ENCODE measurements at regions not wholly inside any gene's neighbourhood (a gene's known extent, or its start where the extent isn't known, plus 50 kb on each side); places are given as distances from the start of the nearest gene placed in this dataset.

DNA sequence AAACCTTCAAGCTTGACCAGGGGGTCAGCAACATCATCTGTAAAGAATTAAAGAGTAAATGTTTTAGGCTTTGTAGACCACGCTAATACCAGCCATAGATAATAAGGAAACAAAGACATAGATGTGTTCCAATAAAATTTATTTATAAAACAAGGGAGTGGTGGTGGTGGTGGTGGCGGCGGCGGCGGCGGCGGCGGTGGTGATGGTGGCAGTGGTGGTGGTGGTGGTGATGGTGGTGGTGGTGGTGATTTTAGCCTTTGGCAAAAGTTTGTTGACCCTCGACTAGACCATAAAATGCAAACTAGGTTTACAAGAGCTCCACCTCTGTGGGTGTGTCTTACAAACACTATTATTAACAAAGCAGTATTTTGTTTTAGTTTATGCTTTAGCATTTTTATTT lies 222.3 kb upstream of the SPOCK3 start:
- H3K9me3 Mint-ChIP-seq = no peaks in the 10 kb centered on the region
- no peak for ATAC-seq
- TF ChIP-seq ATF1 (CRISPR knock-in tag; IDR thresholded peaks at IDR 0.05) (no peak), OVOL2 (CRISPR knock-in tag; IDR thresholded peaks at IDR 0.05; ENCODE audit: borderline replicate concordance) (no peak), MXD4 (CRISPR knock-in tag; IDR thresholded peaks at IDR 0.05; ENCODE audit: borderline replicate concordance) (no peak), ZNF121 (CRISPR knock-in tag; IDR thresholded peaks at IDR 0.05) (no peak)
- TF ChIP-seq, protein P1, sequence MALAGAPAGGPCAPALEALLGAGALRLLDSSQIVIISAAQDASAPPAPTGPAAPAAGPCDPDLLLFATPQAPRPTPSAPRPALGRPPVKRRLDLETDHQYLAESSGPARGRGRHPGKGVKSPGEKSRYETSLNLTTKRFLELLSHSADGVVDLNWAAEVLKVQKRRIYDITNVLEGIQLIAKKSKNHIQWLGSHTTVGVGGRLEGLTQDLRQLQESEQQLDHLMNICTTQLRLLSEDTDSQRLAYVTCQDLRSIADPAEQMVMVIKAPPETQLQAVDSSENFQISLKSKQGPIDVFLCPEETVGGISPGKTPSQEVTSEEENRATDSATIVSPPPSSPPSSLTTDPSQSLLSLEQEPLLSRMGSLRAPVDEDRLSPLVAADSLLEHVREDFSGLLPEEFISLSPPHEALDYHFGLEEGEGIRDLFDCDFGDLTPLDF (CRISPR knock-in tag; IDR thresholded peaks at IDR 0.05) = no peak
- ChIA-PET CTCF (no interaction called here), POLR2A (no interaction called here)
- DNase-seq (ENCODE audit: low spot score) = no peak
- H3K4me3 Mint-ChIP-seq = no peak overlapping the region
- no peaks in the 10 kb centered on the region for H3K27me3 Mint-ChIP-seq (ENCODE audit: low read depth)
- H3K36me3 Mint-ChIP-seq = no peaks in the 10 kb centered on the region
- H3K4me1 Mint-ChIP-seq = no peaks in the 10 kb centered on the region
- H3K27ac Mint-ChIP-seq = no peak overlapping the region

DNA sequence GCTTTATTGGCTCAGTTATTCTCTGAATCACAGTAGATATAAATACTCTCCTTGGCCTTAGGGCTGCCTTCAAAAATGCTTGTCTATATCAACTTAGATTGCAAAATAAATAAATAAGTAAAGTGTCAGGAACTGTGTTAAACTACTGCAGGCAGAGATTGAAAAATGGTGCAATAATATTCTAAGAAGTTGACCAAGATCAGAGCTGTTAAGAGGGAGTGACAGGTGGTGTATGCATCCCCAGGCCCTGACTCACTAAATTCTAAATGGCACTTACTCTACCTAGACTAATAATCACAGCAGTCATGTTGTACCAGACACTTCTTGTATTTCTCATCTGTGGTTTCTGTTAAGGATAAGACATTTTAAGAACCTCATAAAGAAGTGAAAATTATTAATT lies 235.1 kb upstream of the SPOCK3 start:
- no peak overlapping the region for H3K4me3 Mint-ChIP-seq
- ChIA-PET POLR2A (no interaction called here), CTCF (no interaction called here)
- no peak for DNase-seq (ENCODE audit: low spot score)
- H3K27me3 Mint-ChIP-seq (ENCODE audit: low read depth) = no peaks in the 10 kb centered on the region; the same call in 1 of the 2 replicates
- TF ChIP-seq, protein P2, sequence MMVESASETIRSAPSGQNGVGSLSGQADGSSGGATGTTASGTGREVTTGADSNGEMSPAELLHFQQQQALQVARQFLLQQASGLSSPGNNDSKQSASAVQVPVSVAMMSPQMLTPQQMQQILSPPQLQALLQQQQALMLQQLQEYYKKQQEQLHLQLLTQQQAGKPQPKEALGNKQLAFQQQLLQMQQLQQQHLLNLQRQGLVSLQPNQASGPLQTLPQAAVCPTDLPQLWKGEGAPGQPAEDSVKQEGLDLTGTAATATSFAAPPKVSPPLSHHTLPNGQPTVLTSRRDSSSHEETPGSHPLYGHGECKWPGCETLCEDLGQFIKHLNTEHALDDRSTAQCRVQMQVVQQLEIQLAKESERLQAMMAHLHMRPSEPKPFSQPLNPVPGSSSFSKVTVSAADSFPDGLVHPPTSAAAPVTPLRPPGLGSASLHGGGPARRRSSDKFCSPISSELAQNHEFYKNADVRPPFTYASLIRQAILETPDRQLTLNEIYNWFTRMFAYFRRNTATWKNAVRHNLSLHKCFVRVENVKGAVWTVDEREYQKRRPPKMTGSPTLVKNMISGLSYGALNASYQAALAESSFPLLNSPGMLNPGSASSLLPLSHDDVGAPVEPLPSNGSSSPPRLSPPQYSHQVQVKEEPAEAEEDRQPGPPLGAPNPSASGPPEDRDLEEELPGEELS (CRISPR knock-in tag; IDR thresholded peaks at IDR 0.05) = no peak
- TF ChIP-seq, protein P1 (CRISPR knock-in tag; IDR thresholded peaks at IDR 0.05) = no peak
- H3K9me3 Mint-ChIP-seq = no peaks in the 10 kb centered on the region
- peaks cover 2% of the 10 kb centered on the region; the same call in 1 of the 2 replicates for H3K4me1 Mint-ChIP-seq
- no peaks in the 10 kb centered on the region for H3K36me3 Mint-ChIP-seq
- no peak overlapping the region for H3K27ac Mint-ChIP-seq
- no peak for ATAC-seq

DNA sequence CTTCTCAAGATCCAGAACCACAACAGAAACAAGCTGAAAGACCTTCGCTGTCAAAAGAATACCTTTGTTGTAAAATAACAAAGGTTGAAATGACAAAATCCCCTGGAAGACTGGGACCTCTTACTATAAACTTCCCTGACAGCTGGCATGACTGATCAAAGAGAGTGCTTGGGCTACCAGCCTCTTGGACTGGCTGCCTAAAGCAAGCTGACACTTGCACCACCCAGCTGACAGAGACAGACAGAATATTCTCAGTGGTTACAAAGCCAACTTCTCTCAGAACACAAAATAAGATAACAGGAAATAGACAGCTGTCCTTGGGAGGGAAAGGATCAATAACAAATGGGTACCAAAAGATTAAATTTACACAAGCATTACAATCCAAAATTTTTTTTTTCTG lies 241.7 kb upstream of the SPOCK3 start:
- H3K27me3 Mint-ChIP-seq (ENCODE audit: low read depth) = no peaks in the 10 kb centered on the region
- ChIA-PET POLR2A (no interaction called here), CTCF (no interaction called here)
- no peak for DNase-seq (ENCODE audit: low spot score)
- peaks cover 2% of the 10 kb centered on the region; the same call in 1 of the 2 replicates for H3K4me1 Mint-ChIP-seq
- peak overlapping the region; percentile 54; the same call in 1 of the 2 replicates for H3K27ac Mint-ChIP-seq
- no peak overlapping the region for H3K4me3 Mint-ChIP-seq
- no peaks in the 10 kb centered on the region for H3K9me3 Mint-ChIP-seq
- H3K36me3 Mint-ChIP-seq = no peaks in the 10 kb centered on the region
- ATAC-seq = no peak
- TF ChIP-seq, protein P3, sequence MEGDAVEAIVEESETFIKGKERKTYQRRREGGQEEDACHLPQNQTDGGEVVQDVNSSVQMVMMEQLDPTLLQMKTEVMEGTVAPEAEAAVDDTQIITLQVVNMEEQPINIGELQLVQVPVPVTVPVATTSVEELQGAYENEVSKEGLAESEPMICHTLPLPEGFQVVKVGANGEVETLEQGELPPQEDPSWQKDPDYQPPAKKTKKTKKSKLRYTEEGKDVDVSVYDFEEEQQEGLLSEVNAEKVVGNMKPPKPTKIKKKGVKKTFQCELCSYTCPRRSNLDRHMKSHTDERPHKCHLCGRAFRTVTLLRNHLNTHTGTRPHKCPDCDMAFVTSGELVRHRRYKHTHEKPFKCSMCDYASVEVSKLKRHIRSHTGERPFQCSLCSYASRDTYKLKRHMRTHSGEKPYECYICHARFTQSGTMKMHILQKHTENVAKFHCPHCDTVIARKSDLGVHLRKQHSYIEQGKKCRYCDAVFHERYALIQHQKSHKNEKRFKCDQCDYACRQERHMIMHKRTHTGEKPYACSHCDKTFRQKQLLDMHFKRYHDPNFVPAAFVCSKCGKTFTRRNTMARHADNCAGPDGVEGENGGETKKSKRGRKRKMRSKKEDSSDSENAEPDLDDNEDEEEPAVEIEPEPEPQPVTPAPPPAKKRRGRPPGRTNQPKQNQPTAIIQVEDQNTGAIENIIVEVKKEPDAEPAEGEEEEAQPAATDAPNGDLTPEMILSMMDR (IDR thresholded peaks at IDR 0.05) = no peak
- TF ChIP-seq NR3C1 (CRISPR knock-in tag; conservative IDR thresholded peaks at IDR 0.05; ENCODE audit: low read depth) = no peak
- TF ChIP-seq, protein P4, sequence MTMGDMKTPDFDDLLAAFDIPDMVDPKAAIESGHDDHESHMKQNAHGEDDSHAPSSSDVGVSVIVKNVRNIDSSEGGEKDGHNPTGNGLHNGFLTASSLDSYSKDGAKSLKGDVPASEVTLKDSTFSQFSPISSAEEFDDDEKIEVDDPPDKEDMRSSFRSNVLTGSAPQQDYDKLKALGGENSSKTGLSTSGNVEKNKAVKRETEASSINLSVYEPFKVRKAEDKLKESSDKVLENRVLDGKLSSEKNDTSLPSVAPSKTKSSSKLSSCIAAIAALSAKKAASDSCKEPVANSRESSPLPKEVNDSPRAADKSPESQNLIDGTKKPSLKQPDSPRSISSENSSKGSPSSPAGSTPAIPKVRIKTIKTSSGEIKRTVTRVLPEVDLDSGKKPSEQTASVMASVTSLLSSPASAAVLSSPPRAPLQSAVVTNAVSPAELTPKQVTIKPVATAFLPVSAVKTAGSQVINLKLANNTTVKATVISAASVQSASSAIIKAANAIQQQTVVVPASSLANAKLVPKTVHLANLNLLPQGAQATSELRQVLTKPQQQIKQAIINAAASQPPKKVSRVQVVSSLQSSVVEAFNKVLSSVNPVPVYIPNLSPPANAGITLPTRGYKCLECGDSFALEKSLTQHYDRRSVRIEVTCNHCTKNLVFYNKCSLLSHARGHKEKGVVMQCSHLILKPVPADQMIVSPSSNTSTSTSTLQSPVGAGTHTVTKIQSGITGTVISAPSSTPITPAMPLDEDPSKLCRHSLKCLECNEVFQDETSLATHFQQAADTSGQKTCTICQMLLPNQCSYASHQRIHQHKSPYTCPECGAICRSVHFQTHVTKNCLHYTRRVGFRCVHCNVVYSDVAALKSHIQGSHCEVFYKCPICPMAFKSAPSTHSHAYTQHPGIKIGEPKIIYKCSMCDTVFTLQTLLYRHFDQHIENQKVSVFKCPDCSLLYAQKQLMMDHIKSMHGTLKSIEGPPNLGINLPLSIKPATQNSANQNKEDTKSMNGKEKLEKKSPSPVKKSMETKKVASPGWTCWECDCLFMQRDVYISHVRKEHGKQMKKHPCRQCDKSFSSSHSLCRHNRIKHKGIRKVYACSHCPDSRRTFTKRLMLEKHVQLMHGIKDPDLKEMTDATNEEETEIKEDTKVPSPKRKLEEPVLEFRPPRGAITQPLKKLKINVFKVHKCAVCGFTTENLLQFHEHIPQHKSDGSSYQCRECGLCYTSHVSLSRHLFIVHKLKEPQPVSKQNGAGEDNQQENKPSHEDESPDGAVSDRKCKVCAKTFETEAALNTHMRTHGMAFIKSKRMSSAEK (CRISPR knock-in tag; IDR thresholded peaks at IDR 0.05; ENCODE audit: borderline replicate concordance) = no peak
- TF ChIP-seq, protein P5, sequence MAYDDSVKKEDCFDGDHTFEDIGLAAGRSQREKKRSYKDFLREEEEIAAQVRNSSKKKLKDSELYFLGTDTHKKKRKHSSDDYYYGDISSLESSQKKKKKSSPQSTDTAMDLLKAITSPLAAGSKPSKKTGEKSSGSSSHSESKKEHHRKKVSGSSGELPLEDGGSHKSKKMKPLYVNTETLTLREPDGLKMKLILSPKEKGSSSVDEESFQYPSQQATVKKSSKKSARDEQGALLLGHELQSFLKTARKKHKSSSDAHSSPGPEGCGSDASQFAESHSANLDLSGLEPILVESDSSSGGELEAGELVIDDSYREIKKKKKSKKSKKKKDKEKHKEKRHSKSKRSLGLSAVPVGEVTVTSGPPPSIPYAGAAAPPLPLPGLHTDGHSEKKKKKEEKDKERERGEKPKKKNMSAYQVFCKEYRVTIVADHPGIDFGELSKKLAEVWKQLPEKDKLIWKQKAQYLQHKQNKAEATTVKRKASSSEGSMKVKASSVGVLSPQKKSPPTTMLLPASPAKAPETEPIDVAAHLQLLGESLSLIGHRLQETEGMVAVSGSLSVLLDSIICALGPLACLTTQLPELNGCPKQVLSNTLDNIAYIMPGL (CRISPR knock-in tag; IDR thresholded peaks at IDR 0.05) = no peak
- TF ChIP-seq, protein P6, sequence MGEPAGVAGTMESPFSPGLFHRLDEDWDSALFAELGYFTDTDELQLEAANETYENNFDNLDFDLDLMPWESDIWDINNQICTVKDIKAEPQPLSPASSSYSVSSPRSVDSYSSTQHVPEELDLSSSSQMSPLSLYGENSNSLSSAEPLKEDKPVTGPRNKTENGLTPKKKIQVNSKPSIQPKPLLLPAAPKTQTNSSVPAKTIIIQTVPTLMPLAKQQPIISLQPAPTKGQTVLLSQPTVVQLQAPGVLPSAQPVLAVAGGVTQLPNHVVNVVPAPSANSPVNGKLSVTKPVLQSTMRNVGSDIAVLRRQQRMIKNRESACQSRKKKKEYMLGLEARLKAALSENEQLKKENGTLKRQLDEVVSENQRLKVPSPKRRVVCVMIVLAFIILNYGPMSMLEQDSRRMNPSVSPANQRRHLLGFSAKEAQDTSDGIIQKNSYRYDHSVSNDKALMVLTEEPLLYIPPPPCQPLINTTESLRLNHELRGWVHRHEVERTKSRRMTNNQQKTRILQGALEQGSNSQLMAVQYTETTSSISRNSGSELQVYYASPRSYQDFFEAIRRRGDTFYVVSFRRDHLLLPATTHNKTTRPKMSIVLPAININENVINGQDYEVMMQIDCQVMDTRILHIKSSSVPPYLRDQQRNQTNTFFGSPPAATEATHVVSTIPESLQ (CRISPR knock-in tag; IDR thresholded peaks at IDR 0.05) = no peak
- no peak for TF ChIP-seq ZNF263 (CRISPR knock-in tag; IDR thresholded peaks at IDR 0.05; ENCODE audit: low read depth)
- no peak for TF ChIP-seq ZNF396 (CRISPR knock-in tag; IDR thresholded peaks at IDR 0.05; ENCODE audit: borderline replicate concordance)
- TF ChIP-seq KAT7 (CRISPR knock-in tag; IDR thresholded peaks at IDR 0.05; ENCODE audit: borderline replicate concordance) = no peak
- no peak for TF ChIP-seq IRF2 (CRISPR knock-in tag; IDR thresholded peaks at IDR 0.05; ENCODE audit: borderline replicate concordance, low read depth)
- TF ChIP-seq SMAD3 (CRISPR knock-in tag; IDR thresholded peaks at IDR 0.05; ENCODE audit: borderline replicate concordance) = no peak
- TF ChIP-seq, protein P7, sequence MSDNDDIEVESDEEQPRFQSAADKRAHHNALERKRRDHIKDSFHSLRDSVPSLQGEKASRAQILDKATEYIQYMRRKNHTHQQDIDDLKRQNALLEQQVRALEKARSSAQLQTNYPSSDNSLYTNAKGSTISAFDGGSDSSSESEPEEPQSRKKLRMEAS (CRISPR knock-in tag; IDR thresholded peaks at IDR 0.05) = no peak
